GM12891 (cell line): ENCODE measurements at regions not wholly inside any gene's neighbourhood (a gene's known extent, or its start where the extent isn't known, plus 50 kb on each side); places are given as distances from the start of the nearest gene placed in this dataset.

ENCODE experiments used
- PAX5 ChIP-seq: IDR thresholded peaks from 2 replicates; pipeline ENCODE4 v1.6.1; 2011; ENCODE audit warnings: low read length, moderate library complexity, mild to moderate bottlenecking; ENCODE audit not compliant: insufficient read depth, severe bottlenecking
- POLR2A ChIP-seq: IDR thresholded peaks from 2 replicates; pipeline ENCODE4 v1.6.1; 2011; ENCODE audit warnings: low read depth, low read length, control low read depth
- POLR2AphosphoS5 ChIP-seq: IDR thresholded peaks from 2 replicates; pipeline ENCODE4 v1.6.1; 2011; ENCODE audit warnings: low read depth, low read length, control low read depth
- POU2F2 ChIP-seq: IDR thresholded peaks from 2 replicates; pipeline ENCODE4 v1.6.1; 2011; ENCODE audit warnings: low read depth, mild to moderate bottlenecking, control low read depth, low read length, moderate library complexity
- SPI1 ChIP-seq: IDR thresholded peaks from 2 replicates; pipeline ENCODE4 v1.6.1; 2011; ENCODE audit warnings: low read depth, low read length, control low read depth
- TAF1 ChIP-seq: IDR thresholded peaks from 2 replicates; pipeline ENCODE4 v1.6.1; 2011; ENCODE audit warnings: low read depth, low read length, control low read depth

- TF ChIP-seq POLR2A, result no peak
- no peak for TF ChIP-seq POLR2AphosphoS5
- TF ChIP-seq SPI1, result no peak
- no peak for TF ChIP-seq TAF1
- no peak for TF ChIP-seq PAX5
- no peak for TF ChIP-seq POU2F2
These were observed 55.4 kb upstream of the ELN start for GRCh38 chr7:73972614-73973013.
